ENCODE measurements at regions not wholly inside any gene's neighbourhood (a gene's known extent, or its start where the extent isn't known, plus 50 kb on each side); places are given as distances from the start of the nearest gene placed in this dataset.

DNA sequence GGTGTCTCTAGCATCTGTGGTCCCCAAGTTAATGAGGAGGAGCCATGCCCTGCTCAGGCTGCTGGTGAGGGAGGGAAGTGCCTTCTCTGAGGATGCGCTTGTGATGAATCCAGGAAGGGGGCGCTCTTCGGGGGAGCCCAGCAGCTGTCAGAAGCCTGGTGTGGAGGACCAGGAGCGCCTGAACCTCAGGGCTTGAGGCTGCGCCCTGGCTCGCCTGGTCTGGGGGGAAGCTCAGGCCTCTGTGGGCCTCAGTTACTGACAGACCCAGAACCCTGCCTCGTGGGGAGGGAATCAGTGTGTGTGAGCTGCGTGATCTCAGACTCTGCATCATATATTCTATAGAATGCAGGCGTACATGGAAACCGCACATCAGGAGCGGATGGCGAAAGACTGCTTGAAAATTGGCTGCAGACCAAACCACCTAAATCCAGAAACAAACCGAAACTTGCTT lies 126.1 kb downstream of the SEC14L1 start:
- peak; percentile 43 for DNase-seq

DNA sequence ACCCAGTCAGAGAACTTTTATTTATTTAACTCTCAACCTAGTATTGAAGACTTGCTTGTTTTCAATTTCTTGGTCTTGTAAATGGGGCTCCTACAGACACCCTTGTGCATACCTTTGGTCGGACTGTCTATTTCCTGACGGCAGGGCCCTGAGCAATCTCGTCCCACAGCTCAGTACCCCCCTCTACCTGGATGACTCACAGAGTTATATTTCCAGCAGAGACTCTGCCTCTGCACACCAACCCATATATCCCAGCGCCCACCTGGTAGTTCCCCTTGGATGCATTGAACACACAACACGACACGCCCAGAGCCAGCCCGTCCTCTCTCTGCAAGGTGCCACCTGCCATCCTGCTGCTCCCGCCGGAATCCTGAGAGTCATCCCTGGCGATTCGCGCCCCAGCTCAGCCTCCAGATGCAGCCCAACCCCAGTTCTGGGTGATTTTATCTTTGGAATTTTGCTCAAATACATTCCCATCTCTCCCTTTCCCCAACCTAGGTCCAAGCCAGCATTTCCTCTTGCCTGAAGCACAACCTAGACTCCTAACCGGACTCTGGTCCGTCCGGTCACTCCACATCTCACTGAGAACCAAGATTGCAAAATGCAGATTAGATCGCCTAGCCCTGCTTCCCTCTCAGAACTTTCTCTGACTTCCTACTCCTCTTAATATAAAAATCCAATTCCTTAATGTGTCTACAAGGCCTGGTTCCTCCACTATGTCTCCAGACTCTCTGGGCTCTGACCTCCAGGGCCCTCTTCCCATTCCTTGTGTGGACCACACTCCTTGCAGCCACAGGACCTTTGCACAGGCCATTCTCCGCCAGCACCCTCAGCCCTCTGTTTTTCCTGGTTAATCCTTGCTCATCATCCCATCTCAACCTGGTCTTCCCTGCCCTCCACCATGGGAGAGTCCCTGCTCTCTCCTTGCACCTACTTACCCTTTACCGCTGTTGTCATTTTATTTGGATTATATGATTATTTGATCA lies 129.2 kb downstream of the SEC14L1 start:
- DNase-seq, result no peak

DNA sequence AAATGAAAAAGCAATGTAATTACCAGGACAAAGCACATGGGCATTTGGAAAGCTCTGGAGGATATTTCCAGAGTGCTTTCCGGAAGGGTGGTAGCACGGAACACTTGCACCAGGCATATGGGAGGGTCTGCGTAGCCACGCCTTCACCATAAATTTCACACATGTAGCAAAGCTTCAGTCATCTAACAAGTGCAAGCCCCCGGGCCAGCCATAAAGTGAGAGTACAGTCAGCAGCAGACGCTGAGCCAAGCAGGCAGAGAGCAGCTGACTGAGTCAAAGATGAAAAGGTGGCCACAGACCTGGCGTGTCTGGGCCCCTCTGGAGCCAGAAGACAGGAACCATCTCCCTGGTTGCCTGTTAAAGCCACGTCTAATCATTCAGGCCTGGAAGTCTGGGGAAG lies 130.6 kb downstream of the SEC14L1 start:
- DNase-seq, result no peak

DNA sequence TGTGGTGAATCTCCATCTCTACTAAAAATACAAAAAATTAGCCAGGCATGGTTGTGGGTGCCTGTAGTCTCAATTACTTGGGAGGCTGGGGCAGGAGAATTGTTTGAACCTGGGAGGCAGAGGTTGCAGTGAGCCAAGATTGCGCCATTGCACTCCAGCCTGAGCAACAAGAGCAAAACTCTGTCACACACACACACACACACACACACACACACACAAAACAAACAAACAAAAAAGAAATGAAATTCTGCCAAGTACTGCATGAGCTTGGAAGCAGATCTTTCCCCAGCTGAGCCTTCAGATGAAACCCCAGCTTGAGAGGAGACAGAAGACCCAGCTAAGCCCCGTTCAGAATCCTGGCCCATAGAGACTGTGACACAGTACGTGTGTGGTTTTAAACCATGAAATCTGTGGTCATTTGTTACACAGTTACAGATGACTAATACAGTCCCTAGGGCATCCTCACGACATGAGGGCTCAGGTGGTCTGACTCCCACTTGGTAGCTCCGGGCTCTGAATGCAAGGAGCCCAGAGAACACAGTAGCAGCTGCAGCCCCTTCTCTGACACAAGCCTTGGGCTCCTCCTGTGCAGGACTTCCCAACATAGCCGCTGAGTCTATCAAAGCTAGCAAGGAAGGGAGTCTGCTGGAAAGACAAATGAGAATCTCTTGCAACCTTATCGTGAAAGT lies 132.8 kb downstream of the SEC14L1 start:
- DNase-seq, result no peak

DNA sequence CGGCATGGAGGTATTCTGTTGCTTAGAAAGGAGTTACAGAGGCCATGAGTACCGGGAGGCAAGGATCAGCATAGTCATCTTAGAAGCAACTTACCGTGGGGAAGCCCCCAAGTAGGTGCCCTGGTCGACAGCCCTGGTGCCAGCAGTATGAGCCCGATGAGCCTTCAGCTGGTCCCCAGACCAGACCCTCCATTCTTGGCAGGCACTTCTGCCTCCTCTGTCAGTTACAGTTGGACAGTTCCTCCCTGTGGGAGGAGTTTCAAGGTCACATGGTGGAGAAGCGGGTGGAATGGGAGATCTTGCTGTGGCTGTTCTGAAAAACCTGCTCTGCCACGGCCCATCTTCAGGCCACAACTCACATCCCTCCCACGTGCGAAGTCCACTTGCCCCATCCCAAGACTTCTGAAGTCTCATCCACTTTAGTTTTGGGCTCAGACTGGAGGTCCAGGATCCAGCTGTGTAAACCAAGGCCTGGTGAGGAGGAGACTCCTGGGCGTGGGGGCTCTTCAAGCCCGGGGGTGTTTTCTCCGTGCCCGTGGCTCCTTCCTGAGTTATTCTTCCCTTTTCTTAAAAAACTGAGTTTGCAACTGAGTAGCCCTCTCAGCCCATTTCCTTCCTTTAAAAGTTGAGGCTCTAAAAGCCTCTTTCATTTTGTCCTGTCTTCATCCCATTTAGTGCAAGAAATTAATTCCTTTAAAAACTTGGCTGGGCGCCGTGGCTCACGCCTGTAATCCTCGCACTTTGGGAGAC lies 133.5 kb downstream of the SEC14L1 start:
- DNase-seq, result no peak

- DNase-seq, result no peak
These were observed 138.9 kb downstream of the SEC14L1 start for GRCh38 chr17:77279448-77280303.

- no peak for DNase-seq
These were observed 139.7 kb downstream of the SEC14L1 start for GRCh38 chr17:77280304-77281121.

- DNase-seq, result peak; percentile 51
These were observed 140.5 kb downstream of the SEC14L1 start for GRCh38 chr17:77281122-77281903.

GRCh38 chr17:77281904-77282367 lies 141.2 kb downstream of the SEC14L1 start:
- DNase-seq, result no peak

- no peak for DNase-seq
These were observed 142.1 kb downstream of the SEC14L1 start for GRCh38 chr17:77282524-77283515.

DNA sequence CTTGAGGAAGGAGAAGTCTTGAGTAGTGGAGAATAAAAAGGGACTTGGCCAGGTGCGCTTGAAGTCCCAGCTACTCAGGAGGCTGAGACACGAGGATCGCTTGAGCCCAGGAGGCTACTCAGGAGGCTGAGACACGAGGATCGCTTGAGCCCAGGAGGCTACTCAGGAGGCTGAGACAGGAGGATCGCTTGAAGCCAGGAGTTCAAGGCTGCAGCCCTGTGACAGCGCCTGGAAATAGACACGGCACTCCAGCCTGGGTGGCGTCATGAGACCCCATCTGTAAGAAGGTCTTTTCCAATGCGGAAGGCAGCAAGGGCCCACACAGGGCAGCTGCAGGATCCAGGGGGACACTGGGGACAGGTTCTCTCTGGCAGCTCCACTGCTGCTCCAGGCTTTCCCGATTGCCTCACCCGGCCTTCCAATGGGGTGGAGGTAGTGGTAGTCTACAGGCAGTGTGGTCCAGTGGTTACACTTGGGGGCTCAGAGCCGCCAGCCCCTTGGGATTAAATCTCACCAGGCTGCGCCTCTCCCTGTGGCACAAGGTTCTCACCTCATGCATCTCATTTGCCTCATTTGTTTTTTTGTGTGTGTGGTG lies 143.4 kb downstream of the SEC14L1 start:
- no peak for DNase-seq

DNA sequence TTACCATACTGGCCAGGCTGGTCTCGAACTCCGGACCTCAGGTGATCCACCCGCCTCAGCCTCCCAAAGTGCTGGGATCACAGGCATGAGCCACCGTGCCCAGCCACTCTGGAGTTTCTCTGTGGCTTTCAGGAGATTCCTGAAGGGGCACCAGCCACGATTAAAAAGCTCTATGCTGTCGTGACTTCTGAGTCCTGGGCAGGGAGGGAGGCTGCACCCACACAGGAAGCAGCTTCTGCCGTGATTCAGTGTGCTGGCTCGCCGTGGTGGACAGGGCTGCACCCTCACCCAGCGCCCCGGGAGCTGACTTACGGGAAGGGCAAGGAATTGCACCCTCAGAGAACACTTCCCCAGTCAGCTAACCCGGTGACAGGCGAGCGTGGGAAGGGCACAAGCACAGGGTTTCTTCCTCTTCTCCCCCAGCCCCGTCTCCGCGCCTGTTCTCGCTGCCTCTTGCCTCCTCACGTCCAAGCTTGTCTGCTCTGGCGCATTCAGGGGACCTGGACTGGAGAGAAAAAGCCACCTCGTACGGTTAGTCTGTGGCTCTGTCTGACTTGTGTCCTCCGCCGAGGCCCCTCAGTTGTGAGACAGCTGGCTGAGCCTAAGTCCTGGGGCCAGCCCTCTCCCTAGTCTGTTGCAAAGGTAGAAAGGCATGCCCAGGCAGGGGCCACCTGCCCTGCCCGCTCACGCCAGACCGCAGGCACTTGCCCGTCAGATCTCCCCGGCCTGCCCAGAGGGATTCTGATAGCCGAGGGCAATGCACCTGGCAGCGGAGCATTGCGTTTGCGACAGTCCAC lies 145.0 kb downstream of the SEC14L1 start:
- peak; percentile 39 for DNase-seq

DNA sequence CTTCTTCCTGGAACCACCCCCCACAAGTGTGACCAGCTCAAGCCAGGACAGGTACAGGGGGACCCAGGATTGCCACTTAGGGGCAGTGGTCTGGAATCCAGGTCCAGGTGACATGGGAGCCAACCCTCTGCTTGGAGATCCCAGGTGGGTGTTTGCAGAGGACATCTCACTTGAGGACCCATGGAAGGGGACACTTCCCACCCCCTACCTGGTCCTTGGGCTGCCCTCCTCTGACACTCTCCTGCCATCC lies 145.5 kb downstream of the SEC14L1 start:
- DNase-seq, result no peak

DNA sequence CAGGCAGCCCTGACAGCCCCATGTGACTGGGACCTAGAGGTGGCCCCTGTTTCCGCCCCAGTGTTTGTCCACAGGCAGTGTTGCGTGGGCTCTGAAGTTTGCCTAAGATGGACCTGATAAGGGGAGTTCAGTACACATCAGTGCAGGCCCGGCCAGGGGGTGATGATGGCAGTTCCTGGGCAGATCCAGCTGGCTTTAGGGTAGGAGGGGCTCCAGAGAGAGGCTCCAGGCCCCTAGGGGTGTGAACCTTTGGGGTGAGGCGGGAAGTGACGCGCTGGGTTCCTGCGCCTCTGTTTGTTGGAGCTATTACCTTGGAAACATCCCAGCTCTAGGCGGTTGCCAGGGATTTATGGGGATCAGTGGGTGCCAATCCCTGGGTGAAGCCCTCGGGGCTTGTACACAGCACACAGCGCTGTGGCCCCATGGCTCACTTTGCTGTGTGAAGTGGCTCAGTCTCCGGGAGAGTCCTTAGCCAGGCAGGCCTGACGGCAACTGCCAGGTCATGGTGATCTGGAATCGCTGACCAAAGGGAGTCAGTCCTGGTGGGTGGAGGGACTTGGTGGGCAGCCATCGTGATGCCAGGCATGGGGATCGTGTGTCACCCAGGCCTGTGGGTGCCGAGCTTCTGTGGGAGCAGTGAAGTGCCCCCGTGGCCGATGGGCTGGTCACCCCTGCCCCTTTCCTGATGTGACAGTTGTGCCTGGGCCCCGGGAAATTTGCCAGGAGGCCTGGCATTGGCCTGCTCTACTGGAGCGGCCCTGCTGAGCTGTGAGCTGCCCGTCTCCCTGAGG lies 146.1 kb downstream of the SEC14L1 start:
- peak; percentile 79 for DNase-seq

DNA sequence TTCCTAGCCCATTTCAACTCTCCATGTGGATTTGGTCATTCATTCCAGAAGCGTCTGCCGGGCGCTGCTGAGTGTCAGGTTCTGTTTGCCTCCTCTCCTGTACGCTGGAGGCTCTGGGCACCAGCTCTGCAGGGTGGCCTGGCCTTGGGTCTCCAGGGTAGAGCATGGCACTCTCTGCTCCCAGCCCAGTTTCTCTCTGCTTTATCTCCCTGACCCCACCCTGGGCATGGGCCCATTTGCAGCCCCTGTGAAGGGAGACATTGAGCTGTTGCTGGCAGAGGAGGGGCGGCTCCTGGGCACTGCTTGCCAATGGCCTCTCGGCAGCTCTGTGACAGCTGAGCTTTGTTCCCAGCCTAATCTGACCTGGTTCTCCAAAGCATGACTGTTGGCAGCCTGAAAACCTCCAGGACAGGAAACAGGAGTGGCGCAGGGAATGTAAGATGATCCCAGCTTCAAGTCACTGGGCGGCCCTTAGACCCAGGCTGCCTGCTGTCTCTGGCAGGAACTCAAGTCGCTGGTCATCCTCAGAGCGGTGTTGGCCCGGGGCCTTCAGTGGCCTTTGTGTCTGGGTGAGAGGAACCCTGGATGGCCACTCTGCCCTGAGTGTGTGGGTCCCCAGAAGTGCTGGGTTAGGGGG lies 146.8 kb downstream of the SEC14L1 start:
- peak; percentile 87 for DNase-seq

DNA sequence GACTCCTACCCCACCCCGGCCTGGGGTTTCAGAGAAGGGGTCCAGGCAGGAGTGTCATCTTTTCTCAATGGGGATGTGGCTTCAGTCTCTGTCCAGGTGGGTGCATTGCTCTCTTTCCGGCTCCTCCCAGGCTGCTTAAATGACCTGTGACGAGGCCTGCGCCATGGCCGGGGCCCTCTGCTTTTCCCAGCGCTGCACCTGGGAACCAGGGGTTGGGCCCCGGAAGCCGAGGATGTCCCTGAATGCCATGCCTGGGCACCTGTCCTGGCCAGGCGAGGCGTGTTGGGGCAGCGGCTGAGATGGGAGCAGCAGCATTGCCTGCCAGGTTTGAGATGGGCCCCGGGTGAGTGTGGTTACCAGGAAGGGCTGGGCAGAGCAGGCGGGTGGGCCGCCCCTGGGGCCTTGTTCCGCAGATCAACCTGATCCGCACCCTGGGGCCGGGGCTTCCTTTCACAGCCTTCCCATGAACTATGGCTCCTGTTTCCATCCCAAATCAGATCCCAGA lies 147.4 kb downstream of the SEC14L1 start:
- no peak for DNase-seq
